NCI-H1436 (cell line): ENCODE measurements at regions not wholly inside any gene's neighbourhood (a gene's known extent, or its start where the extent isn't known, plus 50 kb on each side); places are given as distances from the start of the nearest gene placed in this dataset.

ENCODE experiments used
- DNase-seq: peaks from one replicate; lab custom pipeline; 2025; lab: John Stamatoyannopoulos, UW

DNA sequence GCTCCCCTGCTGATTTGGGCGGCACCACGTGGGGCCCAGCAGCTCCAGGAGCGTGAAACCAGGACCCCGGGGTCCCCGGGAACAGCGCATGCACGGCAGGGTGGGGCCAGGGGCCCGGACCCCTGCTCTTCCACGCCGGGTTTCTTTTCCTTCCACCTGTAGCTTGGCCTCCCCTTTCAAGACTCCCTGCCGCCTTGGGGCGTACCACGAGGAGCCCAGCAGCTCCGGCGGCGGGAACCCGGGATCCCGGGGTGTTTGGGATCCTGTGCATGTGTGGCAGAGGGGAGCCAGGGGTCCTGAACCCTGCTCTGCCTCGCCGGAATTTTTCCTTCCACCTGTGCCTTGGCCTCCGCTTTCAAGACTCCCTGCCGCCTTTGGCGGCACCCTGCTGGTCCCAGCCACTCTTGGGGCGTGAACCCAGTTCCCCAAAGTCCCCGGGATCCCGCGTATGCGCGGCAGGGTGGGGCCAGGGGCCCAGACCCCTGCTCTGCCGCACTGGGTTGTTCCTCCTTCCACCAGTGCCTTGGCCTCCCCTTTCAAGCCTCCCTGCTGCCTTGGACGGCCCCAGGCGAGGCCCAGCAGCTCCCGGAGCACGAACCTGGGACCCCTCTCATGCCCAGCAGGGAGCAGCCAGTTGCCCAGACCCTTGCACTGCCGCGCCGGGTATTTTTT, 322.7 kb downstream of the ALG10 start:
- no peak for DNase-seq

DNA sequence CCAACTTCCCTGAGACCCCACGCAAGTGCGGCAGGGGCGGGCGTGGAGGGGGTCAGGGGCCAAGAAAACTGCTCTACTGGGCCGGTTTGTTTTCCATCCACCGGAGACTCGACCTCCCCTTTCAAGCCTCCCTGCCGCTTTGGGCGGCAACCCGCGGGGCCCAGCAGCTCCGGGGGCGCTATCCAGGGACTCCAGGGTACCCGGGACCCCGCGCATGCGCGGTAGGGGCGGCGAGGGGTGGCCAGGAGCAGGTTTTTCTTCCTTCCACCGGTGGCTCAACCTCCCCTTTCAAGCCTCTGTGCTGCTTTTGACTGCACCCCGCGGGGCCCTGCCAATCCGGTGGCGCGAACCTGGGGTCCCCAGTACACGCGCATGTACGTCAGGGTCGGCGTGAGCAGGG, 323.5 kb downstream of the ALG10 start:
- no peak for DNase-seq

DNA sequence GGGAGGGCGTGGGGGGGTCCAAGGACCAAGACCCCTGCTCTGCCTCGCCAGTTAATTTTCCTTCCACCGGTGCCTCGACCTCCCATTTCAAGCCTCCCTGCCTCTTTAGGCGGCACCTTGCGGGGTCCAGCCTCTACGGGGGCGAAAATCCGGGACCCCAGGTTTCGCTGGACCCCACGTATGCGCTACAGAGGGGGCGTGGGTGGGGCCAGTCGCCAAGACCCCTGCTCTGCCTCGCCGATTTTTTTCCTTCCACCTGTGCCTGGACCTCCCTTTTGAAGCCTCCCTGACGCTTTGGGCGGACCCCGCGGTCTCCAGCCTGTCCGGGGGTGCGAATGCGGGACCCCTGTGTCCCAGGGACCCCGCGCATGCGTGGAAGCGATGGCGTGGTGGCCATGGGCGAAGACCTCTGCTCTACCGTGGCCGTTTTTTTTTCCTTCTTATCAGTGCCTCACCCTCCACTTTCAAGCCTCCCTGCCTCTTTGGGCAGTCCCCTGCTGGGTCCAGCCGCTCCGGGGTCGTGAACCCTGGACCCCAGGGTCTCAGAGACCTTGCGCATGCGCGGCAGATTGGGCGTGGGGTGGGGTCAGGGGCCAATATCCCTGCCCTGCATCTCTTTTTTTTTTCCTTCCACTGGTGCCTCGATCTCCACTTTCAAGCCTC, 324.2 kb downstream of the ALG10 start:
- no peak for DNase-seq

GRCh38 chr12:34347367-34347766, 325.1 kb downstream of the ALG10 start:
- no peak for DNase-seq

DNA sequence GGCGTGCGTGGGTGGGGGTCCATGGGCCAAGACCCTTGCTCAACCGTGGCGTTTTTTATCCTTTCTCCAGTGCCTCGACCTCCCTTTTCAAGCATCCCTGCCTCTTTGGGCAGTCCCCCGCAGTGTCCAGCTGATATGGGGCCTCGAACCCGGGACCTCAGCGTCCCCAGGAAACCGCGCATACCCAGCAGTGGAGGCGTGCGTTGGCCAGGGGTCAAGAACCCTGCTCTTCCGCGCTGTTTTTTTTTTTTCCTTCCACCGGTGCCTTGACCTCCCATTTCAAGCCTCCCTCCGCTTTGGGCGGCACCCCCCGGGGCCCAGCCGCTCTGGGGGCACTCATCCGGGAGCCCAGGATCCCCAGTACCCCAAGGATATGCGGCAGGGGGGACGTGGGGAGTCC, 325.8 kb downstream of the ALG10 start:
- no peak for DNase-seq

- DNase-seq = no peak
Observed at GRCh38 chr12:34348836-34349672, 326.8 kb downstream of the ALG10 start.

- no peak for DNase-seq
Observed at GRCh38 chr12:34349673-34349961, 327.3 kb downstream of the ALG10 start.

DNA sequence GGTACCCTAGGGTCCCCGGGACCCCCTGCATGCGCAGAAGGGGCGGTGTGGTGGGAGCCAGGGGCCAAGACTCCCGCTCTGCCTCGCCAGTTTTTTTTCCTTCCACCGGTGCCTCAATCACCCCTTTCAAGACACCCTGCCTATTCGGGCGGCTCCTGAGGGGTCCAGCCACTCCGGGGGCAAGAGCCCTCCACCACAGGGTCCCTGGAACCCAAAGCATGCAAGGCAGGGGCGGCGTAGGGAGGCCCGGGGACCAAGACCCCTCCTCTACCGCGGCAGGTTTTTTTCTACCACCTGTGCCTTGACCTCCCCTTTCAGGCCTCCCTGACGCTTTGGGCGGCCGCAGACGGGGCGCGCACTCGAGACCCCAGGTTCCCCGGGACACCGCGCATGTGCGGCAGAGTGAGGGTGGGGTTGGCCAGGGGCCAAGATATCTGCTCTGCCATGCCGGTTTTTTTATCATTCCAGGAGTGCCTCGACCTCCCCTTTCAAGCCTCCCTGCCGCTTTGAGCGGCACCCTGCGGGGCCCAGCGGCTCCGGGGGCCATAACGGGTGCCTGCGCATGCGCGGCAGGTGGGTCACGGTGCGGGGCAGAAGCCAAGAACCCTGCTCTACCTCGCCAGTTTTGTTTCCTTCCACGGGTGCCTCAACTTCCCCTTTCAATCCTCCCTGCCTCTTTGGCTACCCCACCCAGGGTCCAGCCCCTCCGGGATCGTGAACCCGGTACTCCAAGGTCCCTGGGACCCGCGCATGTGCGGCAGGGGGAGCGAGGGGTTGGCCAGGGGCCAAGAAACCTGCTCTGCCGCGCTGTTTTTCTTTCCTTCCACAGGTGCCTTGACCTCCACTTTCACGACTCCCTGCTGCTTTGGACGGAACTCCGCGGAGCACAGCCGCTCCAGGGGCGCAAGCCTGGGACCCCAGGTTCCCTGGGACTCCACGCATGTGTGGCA, 328.1 kb downstream of the ALG10 start:
- DNase-seq = no peak

GRCh38 chr12:34352098-34352497, 329.8 kb downstream of the ALG10 start:
- DNase-seq = no peak

DNA sequence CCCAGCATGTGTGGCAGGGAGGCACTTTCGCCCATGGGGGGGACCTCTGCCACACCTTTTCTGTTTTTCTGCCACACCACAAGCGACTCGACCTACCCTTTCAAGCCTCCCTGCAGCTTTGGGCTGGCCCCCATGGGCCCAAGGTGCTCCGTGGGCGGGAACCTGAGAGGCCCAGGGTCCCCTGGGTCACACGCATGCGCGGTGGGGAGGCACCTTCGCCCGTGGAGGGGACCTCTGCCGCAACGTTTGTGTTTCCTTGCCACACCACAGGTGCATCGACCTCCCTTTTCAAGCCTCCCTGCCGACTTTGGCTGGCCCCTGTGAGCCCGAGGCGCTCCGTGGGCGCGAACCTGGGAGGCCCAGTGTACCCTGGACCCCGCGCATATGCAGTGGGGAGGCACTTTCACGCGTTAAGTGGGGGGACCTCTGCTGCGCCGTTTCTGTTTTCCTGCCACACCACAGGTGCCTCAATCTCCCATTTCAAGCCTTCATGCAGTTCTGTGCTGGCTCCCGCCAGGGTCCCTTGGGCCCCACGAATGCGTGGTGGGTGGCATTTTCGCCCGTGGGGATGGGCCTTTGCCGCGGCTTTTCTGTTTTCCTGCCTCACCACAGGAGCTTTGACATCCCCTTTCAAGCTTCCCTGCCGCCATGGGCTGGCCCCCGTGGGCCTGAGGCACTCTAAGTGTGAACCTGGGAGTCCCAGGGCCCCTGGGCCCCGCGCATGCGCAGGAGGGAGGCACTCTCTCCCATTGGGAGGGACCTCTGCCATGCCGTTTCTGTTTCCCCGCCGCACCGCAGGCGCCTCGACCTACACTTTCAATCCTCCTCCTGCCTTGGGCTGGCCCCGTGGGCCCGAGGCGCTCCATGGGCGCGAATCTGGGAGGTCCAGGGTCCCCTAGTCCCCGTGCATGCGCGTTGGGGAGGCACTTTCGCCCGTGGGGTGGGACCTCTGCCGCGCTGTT, 332.2 kb downstream of the ALG10 start:
- DNase-seq = no peak

GRCh38 chr12:34356233-34356987, 334.1 kb downstream of the ALG10 start:
- no peak for DNase-seq

- DNase-seq = no peak
Observed at GRCh38 chr12:34357791-34358190, 335.5 kb downstream of the ALG10 start.

GRCh38 chr12:34358198-34358597, 335.9 kb downstream of the ALG10 start:
- no peak for DNase-seq

- no peak for DNase-seq
Observed at GRCh38 chr12:34361721-34362316, 339.5 kb downstream of the ALG10 start.

- no peak for DNase-seq
Observed at GRCh38 chr12:34363050-34363673, 340.9 kb downstream of the ALG10 start.

- no peak for DNase-seq
Observed at GRCh38 chr12:34368079-34368478, 345.8 kb downstream of the ALG10 start.

- DNase-seq = no peak
Observed at GRCh38 chr12:34371050-34371449, 348.8 kb downstream of the ALG10 start.

- no peak for DNase-seq
Observed at GRCh38 chr12:34372003-34372402, 349.7 kb downstream of the ALG10 start.

- no peak for DNase-seq
Observed at GRCh38 chr12:34373926-34374325, 351.6 kb downstream of the ALG10 start.
